Endothelial cell (in vitro differentiated cells): ENCODE measurements at regions not wholly inside any gene's neighbourhood (a gene's known extent, or its start where the extent isn't known, plus 50 kb on each side); places are given as distances from the start of the nearest gene placed in this dataset.

Source experiments
- DNase-seq: peaks from one replicate; pipeline ENCODE4 v3.0.0; 2021; ENCODE audit warnings: low spot score
- H3K27ac Mint-ChIP-seq: one replicate; pipeline ENCODE4 v1.8.0; 2021; ENCODE audit warnings: mixed read lengths, inconsistent platforms; ENCODE audit not compliant: unreplicated experiment
- H3K27me3 Mint-ChIP-seq: one replicate; pipeline ENCODE4 v1.8.0; 2021; ENCODE audit warnings: mild to moderate bottlenecking, moderate library complexity, mixed read lengths, inconsistent platforms; ENCODE audit not compliant: unreplicated experiment
- H3K36me3 Mint-ChIP-seq: one replicate; pipeline ENCODE4 v1.8.0; 2021; ENCODE audit warnings: mild to moderate bottlenecking, low read depth, mixed read lengths, inconsistent platforms; ENCODE audit not compliant: unreplicated experiment
- H3K4me1 Mint-ChIP-seq: one replicate; pipeline ENCODE4 v1.8.0; 2021; ENCODE audit warnings: mild to moderate bottlenecking, mixed read lengths, inconsistent platforms; ENCODE audit not compliant: unreplicated experiment
- H3K4me3 Mint-ChIP-seq: one replicate; pipeline ENCODE4 v1.8.0; 2021; ENCODE audit warnings: mild to moderate bottlenecking, mixed read lengths, inconsistent platforms; ENCODE audit not compliant: unreplicated experiment
- H3K9me3 Mint-ChIP-seq: one replicate; pipeline ENCODE4 v1.8.0; 2021; ENCODE audit warnings: mixed read lengths, inconsistent platforms; ENCODE audit not compliant: unreplicated experiment
- TF ChIP-seq, protein P1 (sequence below): fragments of 200-600 bp; sonication (generic); IDR thresholded peaks from one replicate; pipeline ENCODE4 v1.5.0; 2021; ENCODE audit warnings: antibody characterized with exemption; ENCODE audit not compliant: unreplicated experiment

DNA sequence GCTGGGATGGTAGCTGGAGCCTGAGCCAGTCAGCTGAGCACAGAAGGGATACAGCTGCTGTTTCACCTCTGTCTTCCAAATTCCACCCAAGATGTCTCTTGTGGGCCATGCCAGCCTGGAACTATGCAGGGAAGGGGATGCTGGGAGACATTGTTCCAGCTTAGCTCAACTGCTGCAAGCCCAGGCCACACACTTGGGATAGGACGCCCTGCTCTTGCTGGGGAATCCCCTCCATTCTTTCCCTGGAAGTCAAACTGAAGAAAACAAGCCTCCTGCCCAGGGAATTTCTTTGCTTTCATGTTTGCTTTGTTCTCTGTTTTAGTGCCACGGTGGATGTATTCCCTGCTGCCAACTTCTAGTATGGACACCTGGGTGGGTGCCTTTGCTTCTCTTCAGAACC is 55.2 kb upstream of the CDK13 start:
- DNase-seq, result no peak
- peaks cover 3% of the 10 kb centered on the region for H3K27me3 Mint-ChIP-seq
- H3K9me3 Mint-ChIP-seq, result no peaks in the 10 kb centered on the region
- no peaks in the 10 kb centered on the region for H3K36me3 Mint-ChIP-seq
- H3K4me1 Mint-ChIP-seq, result peaks cover 18% of the 10 kb centered on the region
- TF ChIP-seq, protein P1, sequence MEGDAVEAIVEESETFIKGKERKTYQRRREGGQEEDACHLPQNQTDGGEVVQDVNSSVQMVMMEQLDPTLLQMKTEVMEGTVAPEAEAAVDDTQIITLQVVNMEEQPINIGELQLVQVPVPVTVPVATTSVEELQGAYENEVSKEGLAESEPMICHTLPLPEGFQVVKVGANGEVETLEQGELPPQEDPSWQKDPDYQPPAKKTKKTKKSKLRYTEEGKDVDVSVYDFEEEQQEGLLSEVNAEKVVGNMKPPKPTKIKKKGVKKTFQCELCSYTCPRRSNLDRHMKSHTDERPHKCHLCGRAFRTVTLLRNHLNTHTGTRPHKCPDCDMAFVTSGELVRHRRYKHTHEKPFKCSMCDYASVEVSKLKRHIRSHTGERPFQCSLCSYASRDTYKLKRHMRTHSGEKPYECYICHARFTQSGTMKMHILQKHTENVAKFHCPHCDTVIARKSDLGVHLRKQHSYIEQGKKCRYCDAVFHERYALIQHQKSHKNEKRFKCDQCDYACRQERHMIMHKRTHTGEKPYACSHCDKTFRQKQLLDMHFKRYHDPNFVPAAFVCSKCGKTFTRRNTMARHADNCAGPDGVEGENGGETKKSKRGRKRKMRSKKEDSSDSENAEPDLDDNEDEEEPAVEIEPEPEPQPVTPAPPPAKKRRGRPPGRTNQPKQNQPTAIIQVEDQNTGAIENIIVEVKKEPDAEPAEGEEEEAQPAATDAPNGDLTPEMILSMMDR, result no peak
- H3K27ac Mint-ChIP-seq, result no peak overlapping the region
- no peak overlapping the region for H3K4me3 Mint-ChIP-seq

DNA sequence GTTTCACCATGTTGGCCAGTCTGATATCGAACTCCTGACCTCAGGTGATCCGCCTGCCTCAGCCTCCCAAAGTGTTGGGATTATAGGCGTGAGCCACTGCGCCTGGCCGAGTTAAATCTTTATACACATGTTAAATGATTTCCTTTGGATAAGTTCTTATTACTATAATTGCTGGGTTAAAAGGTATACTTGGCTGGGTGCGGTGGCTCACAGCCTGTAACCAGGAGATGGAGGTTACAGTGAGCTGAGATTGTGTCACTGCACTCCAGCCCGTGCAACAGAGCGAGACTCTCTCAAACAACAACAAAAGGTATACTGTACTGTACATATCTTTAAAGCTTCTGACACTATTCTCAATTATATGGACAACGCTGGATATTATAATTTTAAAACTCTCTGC is 53.2 kb upstream of the CDK13 start:
- Mint-ChIP-seq H3K4me3 (no peak overlapping the region), H3K4me1 (peaks cover 18% of the 10 kb centered on the region), H3K27me3 (peaks cover 3% of the 10 kb centered on the region), H3K27ac (no peak overlapping the region), H3K36me3 (no peaks in the 10 kb centered on the region), H3K9me3 (no peaks in the 10 kb centered on the region)
- TF ChIP-seq, protein P1, result no peak
- DNase-seq, result no peak

DNA sequence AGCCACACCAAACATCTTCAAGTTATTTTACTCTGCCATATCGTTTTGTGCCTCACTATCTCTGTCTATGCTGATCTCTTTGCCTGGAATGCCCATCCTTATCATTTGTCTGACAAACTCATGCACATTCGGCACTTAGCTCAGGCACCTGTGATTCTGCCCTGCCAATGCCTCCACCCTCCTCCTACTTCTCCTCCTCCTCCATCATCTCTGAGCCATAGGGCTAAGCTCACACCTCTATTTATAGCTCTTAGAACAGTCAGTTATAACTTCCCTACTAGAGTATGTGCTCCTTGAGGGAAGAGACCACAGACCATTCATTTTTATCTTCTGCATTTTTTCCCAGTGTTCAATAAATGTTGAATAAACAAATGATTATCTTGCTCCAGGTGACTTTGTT is 51.2 kb upstream of the CDK13 start:
- TF ChIP-seq, protein P1, result no peak

More for the DNA sequence above, 51.2 kb upstream of the CDK13 start:
- Mint-ChIP-seq H3K4me3 (no peak overlapping the region), H3K9me3 (no peaks in the 10 kb centered on the region), H3K36me3 (no peaks in the 10 kb centered on the region), H3K4me1 (peaks cover 18% of the 10 kb centered on the region), H3K27ac (no peak overlapping the region), H3K27me3 (peaks cover 3% of the 10 kb centered on the region)
- DNase-seq, result no peak
